Astrocyte of the hippocampus (primary cell): ENCODE measurements at regions not wholly inside any gene's neighbourhood (a gene's known extent, or its start where the extent isn't known, plus 50 kb on each side); places are given as distances from the start of the nearest gene placed in this dataset.

Experiments
- DNase-seq: peaks from one replicate; pipeline ENCODE4 v3.0.0; 2011; ENCODE audit warnings: low read depth, low spot score

GRCh38 chr20:7500231-7500663 lies 440.0 kb downstream of the HAO1 start:
- DNase-seq = no peak

DNA sequence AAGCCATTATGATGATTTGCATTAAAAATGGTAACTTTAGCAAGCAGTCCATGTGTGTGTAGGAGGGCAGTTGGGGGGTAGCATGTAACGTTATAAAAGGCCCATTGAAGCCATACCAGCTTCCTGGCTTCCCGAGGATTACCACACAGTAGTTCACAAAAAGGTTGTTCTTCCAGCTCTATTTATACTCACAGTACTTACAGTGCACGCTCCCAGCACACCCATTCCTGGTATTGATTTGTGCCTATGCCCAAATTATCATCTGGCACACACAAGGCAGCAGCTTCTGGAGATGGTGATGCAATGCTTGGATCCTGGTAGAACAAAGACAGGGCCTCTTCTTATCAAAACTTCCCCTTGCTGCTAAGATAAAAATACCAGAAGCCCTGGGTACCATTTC lies 436.8 kb downstream of the HAO1 start:
- no peak for DNase-seq

GRCh38 chr20:7505152-7505834 lies 435.0 kb downstream of the HAO1 start:
- DNase-seq = no peak

DNA sequence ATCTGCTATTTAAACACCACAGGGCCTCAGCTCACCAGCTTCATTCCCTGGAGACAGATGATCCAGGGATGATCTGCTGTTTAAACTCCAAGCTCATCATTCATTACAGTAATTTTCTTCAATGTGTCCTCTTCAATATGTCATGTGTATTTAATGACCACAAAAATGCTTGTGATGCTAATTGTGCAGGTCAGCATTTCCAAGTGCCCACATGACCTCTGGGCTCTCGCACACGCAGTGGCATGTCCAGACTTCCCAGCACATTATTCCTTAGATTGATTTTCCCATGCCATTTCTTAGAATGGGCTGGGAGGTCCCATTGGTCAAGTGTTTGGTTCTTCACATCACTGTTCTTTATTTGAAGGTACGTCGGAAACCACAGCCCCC lies 434.4 kb downstream of the HAO1 start:
- no peak for DNase-seq

GRCh38 chr20:7516621-7517111 lies 423.6 kb downstream of the HAO1 start:
- DNase-seq = no peak

GRCh38 chr20:7520361-7520760 lies 419.9 kb downstream of the HAO1 start:
- no peak for DNase-seq

GRCh38 chr20:7523288-7523687 lies 417.0 kb downstream of the HAO1 start:
- DNase-seq = no peak

- no peak for DNase-seq
Measured at GRCh38 chr20:7540018-7540417, 400.2 kb downstream of the HAO1 start.

GRCh38 chr20:7540923-7541322 lies 399.3 kb downstream of the HAO1 start:
- no peak for DNase-seq

DNA sequence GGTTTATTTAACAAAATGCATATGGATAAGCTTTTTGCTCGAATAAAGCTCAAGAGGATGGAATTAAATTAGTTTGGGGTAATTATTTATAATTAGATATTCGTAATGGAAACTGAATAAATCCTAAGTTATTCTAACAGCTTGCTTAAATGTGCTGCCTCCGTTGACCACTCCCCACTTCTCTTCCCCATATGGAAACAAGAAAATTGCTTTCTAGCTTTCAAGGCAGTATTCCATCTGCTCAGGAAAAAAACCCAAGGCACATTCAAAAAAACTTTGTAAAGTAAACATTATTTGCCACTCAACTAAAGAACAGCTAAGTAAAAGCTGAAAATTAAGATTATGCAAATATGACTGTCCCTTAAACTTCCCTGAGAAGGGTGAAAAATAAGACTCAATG lies 369.2 kb downstream of the HAO1 start:
- DNase-seq = no peak

- no peak for DNase-seq
Measured at GRCh38 chr20:7571521-7572055, 368.7 kb downstream of the HAO1 start.

GRCh38 chr20:7579888-7580287 lies 360.4 kb downstream of the HAO1 start:
- DNase-seq = no peak

GRCh38 chr20:7585126-7585679 lies 355.1 kb downstream of the HAO1 start:
- no peak for DNase-seq

- no peak for DNase-seq
Measured at GRCh38 chr20:7586481-7586880, 353.8 kb downstream of the HAO1 start.

- no peak for DNase-seq
Measured at GRCh38 chr20:7589164-7589563, 351.1 kb downstream of the HAO1 start.

DNA sequence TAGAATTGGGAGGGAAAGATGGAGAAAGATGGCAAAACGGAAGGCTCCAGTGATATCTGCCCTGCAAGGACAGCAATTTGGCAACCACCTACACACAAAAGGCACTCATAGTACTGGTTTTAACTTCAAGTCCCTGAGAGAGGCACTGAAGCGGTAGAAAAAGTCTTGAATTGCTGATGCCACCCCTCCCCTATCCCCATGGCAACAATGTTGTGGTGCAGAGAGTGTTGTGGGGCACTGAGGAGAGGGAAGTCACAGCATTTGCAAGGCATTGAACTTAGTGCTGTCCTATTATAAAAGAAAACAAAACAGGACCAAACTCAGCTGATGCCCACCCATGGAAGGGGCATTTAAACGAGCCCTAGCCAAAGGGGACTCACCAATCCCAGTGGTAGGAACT lies 343.7 kb downstream of the HAO1 start:
- DNase-seq = no peak

DNA sequence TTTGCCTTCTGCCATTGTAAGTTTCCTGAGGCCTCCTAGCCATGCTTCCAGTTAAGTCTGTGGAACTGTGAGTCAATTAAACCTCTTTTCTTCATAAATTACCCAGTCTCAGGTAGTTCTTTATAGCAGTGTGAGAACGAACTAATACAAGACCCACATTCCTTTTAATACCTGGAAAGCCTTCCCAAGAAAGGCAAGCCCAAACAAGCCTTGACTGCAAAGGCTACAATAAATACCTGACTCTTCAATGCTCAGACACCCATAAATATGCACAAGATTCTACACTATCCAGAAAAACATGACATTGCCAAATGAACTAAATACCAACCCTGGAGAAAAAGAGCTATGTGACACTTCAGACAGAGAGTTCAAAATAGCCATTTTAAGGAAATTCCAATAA lies 338.8 kb downstream of the HAO1 start:
- no peak for DNase-seq

- no peak for DNase-seq
Measured at GRCh38 chr20:7606941-7607340, 333.3 kb downstream of the HAO1 start.

DNA sequence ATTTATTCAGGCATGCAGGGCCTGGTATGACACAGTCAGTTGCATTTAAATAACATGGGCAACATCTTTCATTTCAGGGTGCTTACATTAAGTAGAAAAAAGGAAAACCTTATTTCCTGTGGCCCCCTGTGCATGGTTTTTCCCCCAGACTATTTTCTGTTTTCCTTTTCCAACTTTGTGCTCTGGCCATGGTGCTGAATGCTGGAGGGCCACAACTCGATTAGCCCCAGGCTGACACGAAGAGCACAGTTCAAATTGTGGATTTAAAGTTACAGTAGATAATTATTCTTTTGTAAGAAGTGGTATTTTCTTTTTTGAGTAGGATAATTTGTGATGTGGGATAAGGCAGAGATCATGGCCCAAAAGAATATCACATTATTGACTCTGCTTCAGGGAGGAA lies 332.0 kb downstream of the HAO1 start:
- DNase-seq = peak; percentile 24

DNA sequence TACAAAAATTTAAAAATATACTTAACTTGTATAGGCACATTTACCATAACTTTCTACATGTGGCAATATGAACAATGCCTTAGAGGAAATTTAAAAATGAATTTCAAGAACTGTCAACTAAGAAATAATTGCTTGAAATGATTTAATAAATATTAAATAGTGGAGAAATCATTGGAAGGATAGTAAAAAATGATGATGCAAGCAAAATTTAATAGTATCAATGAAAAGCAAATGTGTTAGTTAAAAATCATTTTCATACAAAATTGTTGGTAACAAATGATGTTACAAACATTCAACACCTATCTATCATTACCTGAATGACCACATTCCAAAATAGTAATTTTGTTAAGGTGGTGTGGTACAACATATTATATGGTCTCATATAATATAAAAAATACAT lies 331.0 kb downstream of the HAO1 start:
- no peak for DNase-seq

- no peak for DNase-seq
Measured at GRCh38 chr20:7610681-7611080, 329.6 kb downstream of the HAO1 start.

DNA sequence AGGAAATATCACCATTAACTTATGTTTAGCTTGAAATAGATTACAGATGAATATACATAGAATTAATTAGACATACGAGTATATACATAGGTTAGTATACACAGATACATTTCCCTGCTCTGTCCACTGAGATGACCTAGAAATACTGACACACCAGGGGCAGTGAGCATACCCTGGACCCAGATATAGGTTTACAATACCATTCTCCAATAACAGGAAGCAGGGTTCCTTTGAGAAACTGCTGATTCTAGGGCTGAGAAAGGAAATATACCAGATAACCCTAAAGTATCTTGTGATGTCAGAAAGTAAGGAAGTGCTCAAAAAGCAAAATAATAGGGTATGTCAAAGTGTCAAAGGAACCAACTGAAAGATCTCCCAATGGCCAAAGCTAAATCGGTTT lies 322.5 kb downstream of the HAO1 start:
- DNase-seq = no peak

DNA sequence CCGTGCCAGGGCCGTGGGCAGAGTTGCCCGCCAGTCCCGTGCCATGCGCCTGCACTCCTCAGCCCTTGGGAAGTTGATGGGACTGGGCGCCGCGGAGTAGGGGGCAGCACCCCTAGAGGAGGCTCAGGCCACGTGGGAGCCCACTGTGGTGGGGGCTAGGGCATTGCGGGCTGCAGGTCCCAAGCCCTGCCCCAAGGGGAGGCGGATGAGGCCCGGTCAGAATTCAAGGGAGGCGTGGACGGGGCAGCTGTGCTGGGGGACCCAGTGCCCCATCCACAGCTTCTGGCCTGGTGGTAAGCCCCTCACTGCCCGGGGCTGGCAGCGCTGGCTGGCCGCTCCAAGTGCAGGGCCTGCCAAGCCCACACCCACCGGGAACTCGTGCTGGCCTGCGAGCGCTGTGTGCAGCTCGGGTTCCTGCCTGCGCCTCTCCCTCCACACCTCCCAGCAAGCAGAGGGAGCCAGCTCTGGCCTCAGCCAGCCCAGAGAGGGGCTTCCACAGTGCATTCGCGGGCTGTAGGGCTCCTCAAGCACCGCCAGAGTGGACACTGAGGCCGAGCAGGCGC lies 317.8 kb downstream of the HAO1 start:
- DNase-seq = no peak
